Psoas muscle (tissue), 7 donors: ENCODE measurements at regions not wholly inside any gene's neighbourhood (a gene's known extent, or its start where the extent isn't known, plus 50 kb on each side); places are given as distances from the start of the nearest gene placed in this dataset.

ENCODE experiments used
- ATAC-seq, 4 donors: fragments of 200-7000 bp; cut with Tn5 transposase; one replicate each; pipeline ENCODE4 v1.9.1; 2020; ENCODE audit warnings: moderate library complexity in 3 of 4, mild to moderate bottlenecking in 2 of 4
- DNase-seq, 2 donors: peaks; one replicate each; pipeline ENCODE4 v3.0.0-alpha.2; 2020
- H3K27ac ChIP-seq: fragments of 200-600 bp; one replicate; pipeline ENCODE4 v1.8.0; 2022
- H3K27me3 ChIP-seq, 3 donors: fragments of 200-600 bp in 1 of 3; one replicate each; pipeline versions ENCODE4 v1.6.1 to v1.8.0; 2013 to 2022; ENCODE audit warnings: low read length in 2 of 3, mild to moderate bottlenecking in 2 of 3, moderate library complexity in 1 of 3; ENCODE audit not compliant: insufficient read depth in 3 of 3
- H3K36me3 ChIP-seq, 2 donors: fragments of 200-600 bp in 1 of 2; one replicate each; pipeline versions ENCODE4 v1.6.1 to v1.8.0; 2013 to 2022; ENCODE audit warnings: low read depth in 1 of 2, mild to moderate bottlenecking in 1 of 2, moderate library complexity in 1 of 2; ENCODE audit not compliant: insufficient read depth in 1 of 2
- H3K4me1 ChIP-seq: fragments of 200-600 bp; one replicate; pipeline ENCODE4 v1.8.0; 2022
- H3K4me3 ChIP-seq: fragments of 200-600 bp; one replicate; pipeline ENCODE4 v1.8.0; 2022; ENCODE audit warnings: mild to moderate bottlenecking
- H3K9me3 ChIP-seq: fragments of 200-600 bp; one replicate; pipeline ENCODE4 v1.8.0; 2022
- CTCF ChIP-seq: fragments of 200-600 bp; IDR thresholded peaks from one replicate; pipeline ENCODE4 v1.8.0; 2022; ENCODE audit warnings: antibody characterized with exemption
- WGBS, 3 donors: extraction: QIAGEN DNeasy Blood & Tissue Kit; methylation state at CpG; one replicate each; pipeline versions ENCODE4 v1.1.6 to v1.1.7; 2013; 5-methylcytosine and 5-hydroxymethylcytosine counted together
- intact Hi-C, 2 donors: fragments of 100-400 bp; cut with DNase I; formaldehyde crosslinking; loops; one replicate each; pipeline versions ENCODE4 v1.11.0 to v1.14.2; 2022
- donor health status: healthy with polysubstance abuse.
- donor health status: DM: no; HTN: no; CAD: no; lungs with moderate emphysema.
- donor health status: Bipolar disorder and iron deficiency.
- donor health status: healthy.
- donor health status: DM: yes; HTN: yes; CAD: no.
- donor health status: DM: no; HTN: no; CAD: no.
- donor health status: DM: yes; HTN: yes; CAD: no.

GRCh38 chr7:67598469-67598868, 601.8 kb downstream of the TYW1 start:
- no peak overlapping the region for H3K27ac ChIP-seq
- no peak overlapping the region for H3K4me3 ChIP-seq
- peaks cover 0 to 5% (median 0%) of the 10 kb centered on the region in 3 donors for H3K27me3 ChIP-seq
- H3K9me3 ChIP-seq = no peaks in the 10 kb centered on the region
- no peak for DNase-seq
- H3K36me3 ChIP-seq = no peaks in the 10 kb centered on the region
- H3K4me1 ChIP-seq = no peaks in the 10 kb centered on the region
- no peak for ATAC-seq
- no peak for TF ChIP-seq CTCF
- intact Hi-C loops = no loop called here

- H3K4me1 ChIP-seq = no peaks in the 10 kb centered on the region
- H3K9me3 ChIP-seq = no peaks in the 10 kb centered on the region
- H3K27ac ChIP-seq = no peak overlapping the region
- ATAC-seq (no peak), DNase-seq (no peak)
- TF ChIP-seq CTCF = no peak
- no peak overlapping the region for H3K4me3 ChIP-seq
- intact Hi-C loops = no loop called here
- 81 to 86% (median 81%) methylated on average over 10 of the region's 10 CpGs for WGBS, 3 donors
- H3K27me3 ChIP-seq = peaks cover 0 to 5% (median 0%) of the 10 kb centered on the region in 3 donors
- no peaks in the 10 kb centered on the region for H3K36me3 ChIP-seq
Observed at GRCh38 chr7:67599331-67600062, 602.9 kb downstream of the TYW1 start.

GRCh38 chr7:67602246-67602887, 605.7 kb downstream of the TYW1 start:
- Histone ChIP-seq H3K36me3 (no peaks in the 10 kb centered on the region), H3K9me3 (no peaks in the 10 kb centered on the region), H3K4me1 (no peaks in the 10 kb centered on the region), H3K4me3 (no peak overlapping the region), H3K27me3 (peaks cover 0 to 3% (median 0%) of the 10 kb centered on the region in 3 donors), H3K27ac (no peak overlapping the region)
- WGBS, 3 donors = 83 to 85% (median 85%) methylated on average over 12 of the region's 12 CpGs
- intact Hi-C loops = no loop called here
- ATAC-seq (no peak), DNase-seq (no peak)
- TF ChIP-seq CTCF = no peak

- H3K4me3 ChIP-seq = no peak overlapping the region
- ATAC-seq = no peak
- TF ChIP-seq CTCF = no peak
Observed at GRCh38 chr7:67604461-67605386, 608.1 kb downstream of the TYW1 start.

More at GRCh38 chr7:67604461-67605386, 608.1 kb downstream of the TYW1 start:
- WGBS, 3 donors = 61 to 74% (median 63%) methylated on average over 2 of the region's 2 CpGs
- Histone ChIP-seq H3K27me3 (peaks cover 0 to 3% (median 0%) of the 10 kb centered on the region in 3 donors), H3K4me1 (no peaks in the 10 kb centered on the region), H3K9me3 (no peaks in the 10 kb centered on the region), H3K27ac (no peak overlapping the region), H3K36me3 (no peaks in the 10 kb centered on the region)
- DNase-seq = no peak
- intact Hi-C loops = no loop called here
